ENCODE measurements at regions not wholly inside any gene's neighbourhood (a gene's known extent, or its start where the extent isn't known, plus 50 kb on each side); places are given as distances from the start of the nearest gene placed in this dataset.
A peak's percentile ranks its signal among the peaks of the same experiment; 100 is the strongest.

DNA sequence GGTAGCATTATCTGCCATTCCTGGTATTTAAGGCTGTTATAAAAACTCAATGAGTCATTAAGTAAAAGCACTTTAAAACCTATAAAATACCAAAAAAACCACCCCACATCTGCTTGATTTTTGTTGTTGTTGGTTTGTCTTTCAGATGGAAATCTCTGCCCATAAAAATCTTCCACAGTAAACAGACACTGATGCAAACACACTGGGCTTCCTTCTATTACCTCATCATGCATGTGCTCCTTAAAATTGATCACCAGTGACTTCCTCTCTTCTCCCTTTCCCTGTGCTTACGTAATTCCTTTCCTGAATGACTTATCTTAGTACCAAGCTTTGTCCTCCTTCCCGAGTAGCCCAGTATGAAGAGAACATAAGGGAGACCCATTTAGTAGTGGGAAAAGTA, 167.2 kb downstream of the EVX1 start:
- no peak for TF ChIP-seq EZH2 (IDR thresholded peaks at IDR 0.05; ENCODE audit: borderline replicate concordance)
- TF ChIP-seq, protein P1, sequence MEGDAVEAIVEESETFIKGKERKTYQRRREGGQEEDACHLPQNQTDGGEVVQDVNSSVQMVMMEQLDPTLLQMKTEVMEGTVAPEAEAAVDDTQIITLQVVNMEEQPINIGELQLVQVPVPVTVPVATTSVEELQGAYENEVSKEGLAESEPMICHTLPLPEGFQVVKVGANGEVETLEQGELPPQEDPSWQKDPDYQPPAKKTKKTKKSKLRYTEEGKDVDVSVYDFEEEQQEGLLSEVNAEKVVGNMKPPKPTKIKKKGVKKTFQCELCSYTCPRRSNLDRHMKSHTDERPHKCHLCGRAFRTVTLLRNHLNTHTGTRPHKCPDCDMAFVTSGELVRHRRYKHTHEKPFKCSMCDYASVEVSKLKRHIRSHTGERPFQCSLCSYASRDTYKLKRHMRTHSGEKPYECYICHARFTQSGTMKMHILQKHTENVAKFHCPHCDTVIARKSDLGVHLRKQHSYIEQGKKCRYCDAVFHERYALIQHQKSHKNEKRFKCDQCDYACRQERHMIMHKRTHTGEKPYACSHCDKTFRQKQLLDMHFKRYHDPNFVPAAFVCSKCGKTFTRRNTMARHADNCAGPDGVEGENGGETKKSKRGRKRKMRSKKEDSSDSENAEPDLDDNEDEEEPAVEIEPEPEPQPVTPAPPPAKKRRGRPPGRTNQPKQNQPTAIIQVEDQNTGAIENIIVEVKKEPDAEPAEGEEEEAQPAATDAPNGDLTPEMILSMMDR (IDR thresholded peaks at IDR 0.05; ENCODE audit: poor library complexity), result no peak
- no peak for TF ChIP-seq EZH2phosphoT487 (IDR thresholded peaks at IDR 0.05; ENCODE audit: low read depth, severe bottlenecking, unreplicated experiment)
- WGBS (ENCODE audit: low lambda C conversion rate, missing lambda C conversion rate), result 65% methylated on average over 2 of the region's 2 CpGs
- Histone ChIP-seq H3K4me1 (ENCODE audit: insufficient read depth) (no peaks in the 10 kb centered on the region), H3K9me3 (ENCODE audit: low read depth) (no peaks in the 10 kb centered on the region), H4K20me1 (ENCODE audit: insufficient read depth, poor library complexity, severe bottlenecking) (no peaks in the 10 kb centered on the region), H3K9me2 (replicated peaks; ENCODE audit: insufficient read depth) (no peaks in the 10 kb centered on the region), H3K4me3 (no peak overlapping the region), H3K36me3 (replicated peaks; ENCODE audit: insufficient read depth, low read depth) (no peaks in the 10 kb centered on the region), H3K27ac (no peak overlapping the region), H2AFZ (no peak overlapping the region), H3K79me2 (no peaks in the 10 kb centered on the region), H3K27me3 (no peaks in the 10 kb centered on the region), H3K4me2 (no peak overlapping the region)
- DNase-seq (ENCODE audit: low spot score), result peak; percentile 19

DNA sequence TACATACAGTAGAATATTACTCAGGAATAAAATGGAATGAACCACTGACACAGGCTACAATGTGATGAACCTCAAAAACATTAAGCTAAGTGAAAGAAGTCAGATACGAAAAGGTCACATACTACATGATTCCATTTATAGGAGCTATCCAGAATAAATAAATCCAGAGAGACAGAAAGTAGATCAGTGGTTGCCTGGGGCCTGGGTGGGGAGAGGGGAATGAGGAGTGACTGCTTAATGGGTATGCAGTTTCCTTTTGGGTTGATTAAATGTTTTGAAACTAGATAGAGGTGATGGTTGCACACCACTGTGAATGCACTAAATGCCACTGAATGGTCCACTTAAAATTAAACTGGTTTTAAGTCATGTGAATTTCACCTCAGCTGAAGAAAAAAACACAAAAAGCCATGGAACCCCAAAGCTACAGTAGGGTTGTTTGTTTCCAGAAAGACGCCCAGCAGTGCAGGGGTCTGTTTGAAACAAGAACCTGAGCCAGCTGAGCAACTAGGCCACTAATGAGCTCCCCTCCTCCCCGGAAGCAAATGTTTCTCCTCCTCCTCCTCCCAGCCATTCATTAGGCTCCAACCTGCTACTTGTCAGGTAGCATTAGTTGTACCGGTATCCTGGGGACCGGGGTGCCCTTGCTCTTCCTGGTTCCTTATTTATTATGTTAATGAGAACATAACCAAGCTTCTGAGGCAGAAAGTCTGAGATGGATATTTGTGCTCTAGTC, 168.4 kb downstream of the EVX1 start:
- no peak for DNase-seq (ENCODE audit: low spot score)
- TF ChIP-seq EZH2phosphoT487 (IDR thresholded peaks at IDR 0.05; ENCODE audit: low read depth, severe bottlenecking, unreplicated experiment) (no peak), EZH2 (IDR thresholded peaks at IDR 0.05; ENCODE audit: borderline replicate concordance) (no peak)
- TF ChIP-seq, protein P1 (IDR thresholded peaks at IDR 0.05; ENCODE audit: poor library complexity), result no peak
- no peaks in the 10 kb centered on the region for H4K20me1 ChIP-seq (ENCODE audit: insufficient read depth, poor library complexity, severe bottlenecking)
- H3K27ac ChIP-seq, result no peak overlapping the region
- H3K79me2 ChIP-seq, result no peaks in the 10 kb centered on the region
- WGBS (ENCODE audit: low lambda C conversion rate, missing lambda C conversion rate), result 72% methylated on average over 5 of the region's 5 CpGs
- no peaks in the 10 kb centered on the region for H3K36me3 ChIP-seq (replicated peaks; ENCODE audit: insufficient read depth, low read depth)
- H3K4me2 ChIP-seq, result no peak overlapping the region
- H3K9me2 ChIP-seq (replicated peaks; ENCODE audit: insufficient read depth), result no peaks in the 10 kb centered on the region
- H3K4me1 ChIP-seq (ENCODE audit: insufficient read depth), result no peaks in the 10 kb centered on the region
- H3K27me3 ChIP-seq, result no peaks in the 10 kb centered on the region
- no peak overlapping the region for H2AFZ ChIP-seq
- H3K4me3 ChIP-seq, result no peak overlapping the region
- no peaks in the 10 kb centered on the region for H3K9me3 ChIP-seq (ENCODE audit: low read depth)

DNA sequence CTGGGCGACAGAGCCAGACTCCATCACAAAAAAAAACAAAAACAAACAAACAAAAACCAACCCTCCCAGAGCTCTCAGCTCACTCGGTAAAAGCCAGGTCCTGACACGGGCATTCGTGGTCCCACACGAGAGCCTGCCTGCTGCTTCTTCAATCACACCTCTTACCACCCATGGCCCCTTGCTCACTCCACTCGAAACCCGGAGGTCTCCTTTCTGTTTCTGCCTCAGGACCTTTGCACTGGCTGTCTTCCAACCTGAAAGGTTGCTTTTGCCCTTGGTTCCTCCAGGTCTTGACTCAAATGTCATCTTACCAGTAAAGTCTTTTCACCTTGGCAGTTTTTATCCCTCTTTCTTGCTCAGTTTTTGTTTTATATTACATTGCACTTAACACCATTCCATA, 169.6 kb downstream of the EVX1 start:
- Histone ChIP-seq H3K9me3 (ENCODE audit: low read depth) (no peaks in the 10 kb centered on the region), H3K79me2 (no peaks in the 10 kb centered on the region), H4K20me1 (ENCODE audit: insufficient read depth, poor library complexity, severe bottlenecking) (no peaks in the 10 kb centered on the region), H3K27ac (no peak overlapping the region), H3K4me2 (no peak overlapping the region), H3K27me3 (no peaks in the 10 kb centered on the region), H3K4me1 (ENCODE audit: insufficient read depth) (no peaks in the 10 kb centered on the region), H3K4me3 (no peak overlapping the region), H3K9me2 (replicated peaks; ENCODE audit: insufficient read depth) (no peaks in the 10 kb centered on the region), H3K36me3 (replicated peaks; ENCODE audit: insufficient read depth, low read depth) (no peaks in the 10 kb centered on the region), H2AFZ (no peak overlapping the region)
- 93% methylated on average over 7 of the region's 7 CpGs for WGBS (ENCODE audit: low lambda C conversion rate, missing lambda C conversion rate)
- no peak for DNase-seq (ENCODE audit: low spot score)
- TF ChIP-seq, protein P1 (IDR thresholded peaks at IDR 0.05; ENCODE audit: poor library complexity), result no peak
- no peak for TF ChIP-seq EZH2 (IDR thresholded peaks at IDR 0.05; ENCODE audit: borderline replicate concordance)
- no peak for TF ChIP-seq EZH2phosphoT487 (IDR thresholded peaks at IDR 0.05; ENCODE audit: low read depth, severe bottlenecking, unreplicated experiment)

All from hepatocyte (in vitro differentiated cells).